Activated T-cell treated with anti-CD3 and anti-CD28 coated beads, Interleukin-2, amount 50 U/mL, for 24 hours (primary cell): ENCODE measurements at regions not wholly inside any gene's neighbourhood (a gene's known extent, or its start where the extent isn't known, plus 50 kb on each side); places are given as distances from the start of the nearest gene placed in this dataset.
"Not testable (repeated sequence)": the region's sequence is repeated elsewhere in the genome, so short reads cannot be mapped to it uniquely, and the experiment has no call there.

ENCODE experiments used
- DNase-seq: peaks from one replicate; pipeline ENCODE4 v3.0.0-alpha.2; 2020
- H3K27ac Mint-ChIP-seq: 2 replicates; pipeline ENCODE4 v1.8.0; 2020; ENCODE audit warnings: mild to moderate bottlenecking, mixed read lengths
- H3K27me3 Mint-ChIP-seq: 2 replicates; pipeline ENCODE4 v1.8.0; 2020; ENCODE audit warnings: mixed read lengths
- H3K36me3 Mint-ChIP-seq: 2 replicates; pipeline ENCODE4 v1.8.0; 2020; ENCODE audit warnings: low read depth, mixed read lengths
- H3K4me1 Mint-ChIP-seq: 2 replicates; pipeline ENCODE4 v1.8.0; 2020; ENCODE audit warnings: low read depth, mixed read lengths
- H3K4me3 Mint-ChIP-seq: 2 replicates; pipeline ENCODE4 v1.8.0; 2020; ENCODE audit warnings: mild to moderate bottlenecking, moderate library complexity, mixed read lengths
- H3K9me3 Mint-ChIP-seq: 2 replicates; pipeline ENCODE4 v1.8.0; 2020; ENCODE audit warnings: mixed read lengths

DNA sequence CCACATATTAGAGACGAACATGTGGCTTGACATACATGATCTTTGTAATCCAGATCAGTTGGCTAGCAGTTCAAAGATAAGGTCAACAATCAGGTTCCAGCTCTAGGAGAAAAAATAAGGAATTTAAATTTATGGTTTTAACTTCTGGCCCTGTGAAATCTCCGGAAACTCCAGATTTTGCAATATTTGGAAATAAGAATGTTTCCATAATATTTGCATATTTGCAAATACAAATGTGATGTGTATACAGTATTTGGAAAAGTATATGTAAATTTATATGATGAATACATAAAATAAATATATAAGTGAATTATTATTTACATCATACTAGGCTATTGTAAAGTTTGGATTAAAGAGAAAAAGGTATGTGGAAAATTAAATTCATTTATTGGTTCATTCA lies 97.1 kb downstream of the KCNJ2 start:
- no peak for DNase-seq
- no peaks in the 10 kb centered on the region for H3K4me1 Mint-ChIP-seq
- no peak overlapping the region for H3K27ac Mint-ChIP-seq
- H3K27me3 Mint-ChIP-seq, result no peaks in the 10 kb centered on the region
- peaks cover 7% of the 10 kb centered on the region for H3K9me3 Mint-ChIP-seq
- H3K4me3 Mint-ChIP-seq, result no peak overlapping the region
- H3K36me3 Mint-ChIP-seq, result no peaks in the 10 kb centered on the region

DNA sequence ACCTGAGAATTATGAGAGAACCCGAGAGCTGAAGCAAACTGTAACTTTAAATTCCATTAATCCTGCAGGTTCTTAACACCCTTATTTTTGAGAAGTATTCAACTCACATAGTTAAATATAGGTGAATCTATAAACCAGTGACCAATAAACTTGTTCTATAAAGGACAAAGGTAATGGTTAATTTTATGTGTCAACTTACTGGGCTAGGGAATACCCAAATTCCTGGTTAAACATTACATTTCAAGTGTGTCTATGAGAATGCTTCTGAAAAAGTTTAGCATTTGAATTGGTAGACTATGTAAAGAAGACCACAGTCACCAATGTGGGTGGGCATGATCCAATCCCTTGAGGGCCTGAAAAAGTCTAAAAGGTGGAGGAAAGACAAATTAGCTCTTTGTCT lies 99.1 kb downstream of the KCNJ2 start:
- Mint-ChIP-seq H3K4me3 (no peak overlapping the region), H3K27ac (no peak overlapping the region), H3K27me3 (no peaks in the 10 kb centered on the region), H3K36me3 (no peaks in the 10 kb centered on the region), H3K4me1 (no peaks in the 10 kb centered on the region), H3K9me3 (peaks cover 7% of the 10 kb centered on the region)
- DNase-seq, result no peak

DNA sequence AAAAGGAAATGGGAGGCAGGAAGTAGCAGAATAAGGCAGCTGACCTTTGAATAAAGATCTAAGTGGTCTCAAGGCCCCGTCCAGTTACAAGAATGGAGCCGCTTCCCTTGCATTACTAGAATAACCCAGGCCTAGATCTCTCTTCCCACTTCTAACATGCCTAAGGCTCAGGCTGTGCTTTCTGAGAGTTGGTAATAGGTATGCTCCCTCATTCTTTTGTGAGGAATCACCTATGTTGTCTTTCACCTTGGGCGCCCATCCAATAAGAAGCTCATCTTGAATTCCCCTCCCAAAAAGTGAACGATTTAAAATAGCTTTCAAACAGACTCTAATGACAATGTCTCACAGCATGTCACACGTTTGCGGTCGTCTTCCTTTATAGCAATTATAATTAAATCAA lies 101.2 kb downstream of the KCNJ2 start:
- Mint-ChIP-seq H3K4me1 (no peaks in the 10 kb centered on the region), H3K4me3 (no peak overlapping the region), H3K27me3 (no peaks in the 10 kb centered on the region), H3K36me3 (no peaks in the 10 kb centered on the region), H3K9me3 (peaks cover 7% of the 10 kb centered on the region), H3K27ac (no peak overlapping the region)
- no peak for DNase-seq

- H3K4me1 Mint-ChIP-seq, result no peaks in the 10 kb centered on the region
- H3K9me3 Mint-ChIP-seq, result peaks cover 7% of the 10 kb centered on the region
- no peaks in the 10 kb centered on the region for H3K27me3 Mint-ChIP-seq
- no peak for DNase-seq
- no peaks in the 10 kb centered on the region for H3K36me3 Mint-ChIP-seq
- no peak overlapping the region for H3K27ac Mint-ChIP-seq
- no peak overlapping the region for H3K4me3 Mint-ChIP-seq
Observed at GRCh38 chr17:70271200-70271599, 101.9 kb downstream of the KCNJ2 start.

- no peak overlapping the region for H3K27ac Mint-ChIP-seq
- no peaks in the 10 kb centered on the region for H3K4me1 Mint-ChIP-seq
- no peak for DNase-seq
- no peaks in the 10 kb centered on the region for H3K36me3 Mint-ChIP-seq
- H3K9me3 Mint-ChIP-seq, result peaks cover 7% of the 10 kb centered on the region
- H3K4me3 Mint-ChIP-seq, result no peak overlapping the region
- no peaks in the 10 kb centered on the region for H3K27me3 Mint-ChIP-seq
Observed at GRCh38 chr17:70271672-70272071, 102.3 kb downstream of the KCNJ2 start.

DNA sequence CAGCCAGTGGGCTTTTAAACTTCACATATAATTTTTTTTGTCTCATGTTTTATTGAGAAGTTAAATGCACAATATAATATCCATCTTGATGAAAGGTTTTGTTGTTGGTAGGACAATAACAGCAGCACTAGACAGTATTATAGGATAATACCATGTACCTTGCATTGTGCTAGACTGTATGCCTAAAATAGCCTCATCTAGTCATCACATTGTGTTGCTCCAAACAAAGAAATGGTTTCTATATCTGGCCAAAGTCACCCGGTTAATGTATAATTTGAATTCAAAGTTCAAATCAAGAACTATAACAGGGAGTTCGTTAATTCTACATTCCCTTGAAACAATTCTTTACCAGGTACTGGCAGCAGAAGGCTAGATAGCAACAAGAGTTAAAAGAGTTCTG lies 104.9 kb downstream of the KCNJ2 start:
- Mint-ChIP-seq H3K36me3 (no peaks in the 10 kb centered on the region), H3K27me3 (peaks cover 2% of the 10 kb centered on the region), H3K9me3 (peaks cover under 1% of the 10 kb centered on the region), H3K4me3 (no peak overlapping the region), H3K27ac (no peak overlapping the region), H3K4me1 (no peaks in the 10 kb centered on the region)
- DNase-seq, result no peak

DNA sequence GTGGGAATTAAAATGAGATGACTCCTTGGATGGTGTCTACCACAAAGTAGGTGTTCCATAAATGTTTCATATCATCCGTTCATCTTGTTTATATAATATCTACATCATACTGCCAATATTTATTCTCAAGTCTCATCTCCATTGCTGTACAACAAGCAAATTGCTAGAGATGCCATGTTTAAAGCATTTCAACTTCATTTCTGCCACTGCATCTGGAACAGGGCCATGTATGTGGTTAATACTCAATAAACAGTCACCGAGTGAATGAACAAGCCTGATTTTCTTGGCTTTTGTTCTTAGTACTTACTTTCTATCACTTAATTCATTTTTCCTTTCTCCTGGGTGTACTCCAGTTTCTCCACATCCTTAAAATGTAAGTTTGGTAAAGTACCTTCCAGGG lies 107.6 kb downstream of the KCNJ2 start:
- Mint-ChIP-seq H3K4me3 (no peak overlapping the region), H3K27ac (no peak overlapping the region), H3K27me3 (peaks cover 2% of the 10 kb centered on the region), H3K4me1 (no peaks in the 10 kb centered on the region), H3K36me3 (no peaks in the 10 kb centered on the region), H3K9me3 (no peaks in the 10 kb centered on the region)
- no peak for DNase-seq

DNA sequence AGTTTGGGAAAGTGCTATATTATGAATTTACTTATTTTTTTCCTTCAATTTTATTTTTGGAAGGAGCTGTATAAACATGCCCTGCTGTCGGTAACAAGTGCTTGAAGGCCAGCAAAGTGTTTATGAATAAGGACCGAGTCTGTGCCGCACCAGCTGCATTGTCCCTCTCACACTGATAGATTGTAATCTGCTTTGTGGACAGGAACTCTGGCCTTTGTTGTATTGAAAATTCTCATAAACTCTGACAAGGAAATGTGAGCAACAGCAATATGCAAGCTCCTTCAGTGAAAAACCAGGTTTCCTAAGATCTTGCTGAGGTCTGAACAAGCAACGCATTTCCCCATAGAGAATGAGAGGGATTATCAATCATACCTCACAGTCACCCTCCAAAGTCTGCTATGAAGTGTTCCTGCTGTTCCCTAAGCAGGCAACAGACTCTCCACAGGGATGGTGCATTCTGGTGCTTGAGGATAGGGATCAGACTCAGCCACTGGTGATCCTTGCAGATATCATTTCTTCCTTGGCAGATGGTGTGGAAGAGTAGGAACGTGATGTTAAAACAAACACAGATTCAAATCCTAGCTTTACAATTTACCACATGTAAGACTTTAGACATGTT lies 109.6 kb downstream of the KCNJ2 start:
- H3K4me1 Mint-ChIP-seq, result no peaks in the 10 kb centered on the region
- H3K36me3 Mint-ChIP-seq, result no peaks in the 10 kb centered on the region
- no peak overlapping the region for H3K4me3 Mint-ChIP-seq

DNA sequence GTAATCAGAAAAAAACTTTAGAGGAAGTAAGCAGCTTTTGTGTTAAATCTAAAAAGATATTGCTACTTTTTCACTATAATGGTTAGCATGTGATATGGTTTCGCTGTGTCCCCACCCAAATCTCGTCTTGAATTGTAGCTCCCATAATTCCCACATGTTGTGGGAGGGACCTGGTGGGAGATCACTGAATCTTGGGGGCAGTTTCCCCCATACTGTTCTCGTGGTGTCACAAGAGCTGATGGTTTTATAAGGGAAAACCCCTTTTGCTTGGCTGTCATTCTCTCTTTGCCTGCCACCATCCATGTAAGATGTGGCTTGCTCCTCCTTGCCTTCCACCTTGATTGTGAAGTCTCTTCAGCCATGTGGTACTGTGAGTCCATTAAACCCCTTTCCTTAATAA lies 117.1 kb downstream of the KCNJ2 start:
- H3K36me3 Mint-ChIP-seq, result no peaks in the 10 kb centered on the region
- no peaks in the 10 kb centered on the region for H3K27me3 Mint-ChIP-seq
- H3K27ac Mint-ChIP-seq, result no peak overlapping the region
- peaks cover 5% of the 10 kb centered on the region for H3K9me3 Mint-ChIP-seq
- no peaks in the 10 kb centered on the region for H3K4me1 Mint-ChIP-seq
- H3K4me3 Mint-ChIP-seq, result no peak overlapping the region
- no peak for DNase-seq

More for the DNA sequence above, 109.6 kb downstream of the KCNJ2 start:
- Mint-ChIP-seq H3K9me3 (no peaks in the 10 kb centered on the region), H3K27me3 (peaks cover 2% of the 10 kb centered on the region), H3K27ac (no peak overlapping the region)
- no peak for DNase-seq

GRCh38 chr17:70288540-70289290 lies 119.4 kb downstream of the KCNJ2 start:
- Mint-ChIP-seq H3K4me3 (no peak overlapping the region), H3K27me3 (no peaks in the 10 kb centered on the region), H3K36me3 (no peaks in the 10 kb centered on the region), H3K27ac (no peak overlapping the region), H3K9me3 (peaks cover 5% of the 10 kb centered on the region), H3K4me1 (no peaks in the 10 kb centered on the region)
- no peak for DNase-seq

- peaks cover 2% of the 10 kb centered on the region for H3K9me3 Mint-ChIP-seq
- no peaks in the 10 kb centered on the region for H3K4me1 Mint-ChIP-seq
- no peak for DNase-seq
- no peaks in the 10 kb centered on the region for H3K27me3 Mint-ChIP-seq
- H3K27ac Mint-ChIP-seq, result no peak overlapping the region
- H3K4me3 Mint-ChIP-seq, result no peak overlapping the region
- H3K36me3 Mint-ChIP-seq, result no peaks in the 10 kb centered on the region
Observed at GRCh38 chr17:70290770-70291169, 121.4 kb downstream of the KCNJ2 start.

DNA sequence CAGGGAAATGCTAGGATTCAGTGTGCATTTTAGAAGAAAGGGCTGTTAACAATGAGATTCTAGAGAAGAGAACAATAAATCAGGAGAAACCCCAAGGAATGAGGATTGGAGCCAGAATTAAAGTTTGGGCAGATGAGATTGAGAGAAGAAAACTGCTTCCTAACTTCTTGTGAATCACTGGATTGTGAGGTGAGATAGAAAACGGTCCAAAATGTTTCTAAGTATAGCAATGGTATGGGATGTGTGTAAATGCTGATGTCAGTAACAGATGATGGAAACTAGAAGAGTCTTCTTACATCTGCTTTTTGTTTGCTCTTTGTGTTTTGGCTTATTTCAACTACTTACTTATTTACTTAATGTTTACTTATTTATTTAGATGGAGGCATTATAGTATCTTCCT lies 123.0 kb downstream of the KCNJ2 start:
- no peak overlapping the region for H3K4me3 Mint-ChIP-seq
- H3K27me3 Mint-ChIP-seq, result no peaks in the 10 kb centered on the region
- peaks cover 8% of the 10 kb centered on the region for H3K9me3 Mint-ChIP-seq
- no peak overlapping the region for H3K27ac Mint-ChIP-seq
- H3K36me3 Mint-ChIP-seq, result no peaks in the 10 kb centered on the region
- H3K4me1 Mint-ChIP-seq, result no peaks in the 10 kb centered on the region
- no peak for DNase-seq

DNA sequence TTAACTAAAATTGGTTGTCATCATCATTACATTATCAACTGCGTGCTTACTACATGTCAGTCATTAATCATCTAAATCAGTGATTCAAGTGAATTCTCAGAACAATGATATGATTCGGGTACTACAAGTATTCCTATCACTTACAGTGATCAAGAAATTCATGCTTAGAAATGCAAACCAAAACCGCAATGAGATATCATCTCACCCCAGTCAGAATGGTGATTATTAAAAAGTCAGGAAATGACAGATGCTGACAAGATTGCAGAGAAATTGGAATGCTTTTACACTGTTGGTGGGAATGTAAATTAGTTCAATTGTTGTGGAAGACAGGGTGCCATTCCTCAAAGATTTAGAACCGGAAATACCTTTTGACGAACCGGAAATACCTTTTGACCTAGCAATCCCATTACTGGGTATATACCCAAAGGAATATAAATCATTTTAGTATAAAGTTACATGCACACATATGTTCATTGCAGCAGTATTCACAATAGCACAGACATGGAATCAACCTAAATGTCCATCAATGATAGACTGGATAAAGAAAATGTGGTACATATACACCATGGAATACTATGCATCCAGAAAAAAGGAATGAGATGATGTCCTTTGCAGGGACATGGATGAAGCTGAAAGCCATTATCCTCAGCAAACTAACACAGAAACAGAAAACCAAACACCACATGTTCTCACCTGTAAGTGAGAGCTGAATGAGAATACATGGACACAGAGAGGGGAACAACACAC lies 124.4 kb downstream of the KCNJ2 start:
- not testable (repeated sequence) for H3K36me3 Mint-ChIP-seq, H3K9me3 Mint-ChIP-seq, DNase-seq, H3K27ac Mint-ChIP-seq, H3K4me3 Mint-ChIP-seq, H3K4me1 Mint-ChIP-seq, H3K27me3 Mint-ChIP-seq

- Mint-ChIP-seq H3K27ac (no peak overlapping the region), H3K9me3 (peaks cover 15% of the 10 kb centered on the region), H3K36me3 (no peaks in the 10 kb centered on the region), H3K4me1 (peaks cover 6% of the 10 kb centered on the region), H3K4me3 (no peak overlapping the region), H3K27me3 (no peaks in the 10 kb centered on the region)
- DNase-seq, result no peak
Observed at GRCh38 chr17:70295329-70295728, 126.0 kb downstream of the KCNJ2 start.

GRCh38 chr17:70295731-70296130 lies 126.4 kb downstream of the KCNJ2 start:
- no peaks in the 10 kb centered on the region for H3K27me3 Mint-ChIP-seq
- no peak for DNase-seq
- H3K36me3 Mint-ChIP-seq, result no peaks in the 10 kb centered on the region
- H3K4me3 Mint-ChIP-seq, result no peak overlapping the region
- H3K9me3 Mint-ChIP-seq, result peaks cover 15% of the 10 kb centered on the region
- H3K27ac Mint-ChIP-seq, result no peak overlapping the region
- H3K4me1 Mint-ChIP-seq, result peaks cover 6% of the 10 kb centered on the region
